K562 (cell line): ENCODE measurements at regions not wholly inside any gene's neighbourhood (a gene's known extent, or its start where the extent isn't known, plus 50 kb on each side); places are given as distances from the start of the nearest gene placed in this dataset.

Experiments used
- C11orf30 ChIP-seq: fragments of 450-650 bp; IDR thresholded peaks from 2 replicates; pipeline ENCODE4 v1.6.1; 2016; ENCODE audit warnings: low read depth, mild to moderate bottlenecking
- CREB3 ChIP-seq: fragments of 450-650 bp; conservative IDR thresholded peaks from 2 replicates; pipeline ENCODE4 v1.6.1; 2016; ENCODE audit warnings: missing genetic modification characterization, low read depth, mild to moderate bottlenecking, missing compliant biosample characterization, moderate library complexity
- ERF ChIP-seq: fragments of 450-650 bp; formaldehyde crosslinking; IDR thresholded peaks from 2 replicates; pipeline ENCODE4 v1.4.0; 2020; ENCODE audit warnings: mild to moderate bottlenecking, mixed read lengths
- HMG20B ChIP-seq: fragments of 250-450 bp; sonication (Bioruptor Pico); IDR thresholded peaks from 2 replicates; pipeline ENCODE4 v1.5.0; 2021; ENCODE audit warnings: mild to moderate bottlenecking
- KLF16 ChIP-seq: IDR thresholded peaks from 2 replicates; pipeline ENCODE4 v1.6.1; 2016; ENCODE audit warnings: antibody characterized with exemption
- MAFK ChIP-seq: IDR thresholded peaks from 2 replicates; pipeline ENCODE4 v1.6.1; 2011; ENCODE audit warnings: low read length, improper control_type of control experiment
- MBD1 ChIP-seq: fragments of 250-450 bp; sonication (Bioruptor Pico); IDR thresholded peaks from 2 replicates; pipeline ENCODE4 v1.8.0; 2022; ENCODE audit warnings: inconsistent platforms
- MEIS2 ChIP-seq: fragments of 450-650 bp; IDR thresholded peaks from 2 replicates; pipeline ENCODE4 v1.6.1; 2014; ENCODE audit warnings: mild to moderate bottlenecking; ENCODE audit not compliant: partially characterized antibody
- NCOA4 ChIP-seq: fragments of 450-650 bp; IDR thresholded peaks from 2 replicates; pipeline ENCODE4 v1.6.1; 2018; ENCODE audit warnings: mild to moderate bottlenecking; ENCODE audit not compliant: partially characterized antibody
- NFIX ChIP-seq: fragments of 250-450 bp; sonication (Bioruptor Pico); IDR thresholded peaks from 2 replicates; pipeline ENCODE4 v1.4.0; 2020; ENCODE audit warnings: low read depth, mild to moderate bottlenecking, moderate library complexity
- POU5F1 ChIP-seq: fragments of 150-350 bp; IDR thresholded peaks from 2 replicates; pipeline ENCODE4 v1.6.1; 2014; ENCODE audit warnings: borderline replicate concordance, low read length, low read depth, mild to moderate bottlenecking; ENCODE audit not compliant: partially characterized antibody
- RBM14 ChIP-seq: fragments of 200-400 bp; formaldehyde crosslinking; IDR thresholded peaks from 2 replicates; pipeline ENCODE4 v1.6.1; 2018; ENCODE audit warnings: low read depth, mild to moderate bottlenecking, low read length, moderate library complexity, borderline replicate concordance; ENCODE audit not compliant: insufficient read depth
- TFAM ChIP-seq: fragments of 250-450 bp; sonication (Bioruptor Pico); conservative IDR thresholded peaks from 2 replicates; pipeline ENCODE4 v1.5.0; 2021; ENCODE audit warnings: mild to moderate bottlenecking, moderate library complexity
- TFAP4 ChIP-seq: sonication (generic); formaldehyde crosslinking; IDR thresholded peaks from 2 replicates; pipeline ENCODE4 v1.8.0; 2022; ENCODE audit warnings: missing genetic modification reagents, mild to moderate bottlenecking, moderate library complexity, borderline replicate concordance
- TGIF2 ChIP-seq: sonication (generic); formaldehyde crosslinking; IDR thresholded peaks from 2 replicates; pipeline ENCODE4 v1.8.1; 2022; ENCODE audit warnings: mild to moderate bottlenecking, missing genetic modification reagents, moderate library complexity
- U2AF2 ChIP-seq: fragments of 200-400 bp; formaldehyde crosslinking; optimal IDR thresholded peaks from 2 replicates; pipeline ENCODE3; 2017; ENCODE audit warnings: low read depth, mild to moderate bottlenecking, low read length
- USF2 ChIP-seq: sonication (generic); formaldehyde crosslinking; IDR thresholded peaks from 2 replicates; pipeline ENCODE4 v1.5.0; 2020; ENCODE audit warnings: missing genetic modification reagents
- WHSC1 ChIP-seq: IDR thresholded peaks from one replicate; pipeline ENCODE4 v1.6.1; 2012; ENCODE audit warnings: low read length, control low read depth, inconsistent platforms
- ZNF124 ChIP-seq: sonication (generic); formaldehyde crosslinking; IDR thresholded peaks from 2 replicates; pipeline ENCODE4 v1.8.1; 2022; ENCODE audit warnings: missing genetic modification reagents
- ZNF507 ChIP-seq: conservative IDR thresholded peaks from 2 replicates; pipeline ENCODE4 v1.6.1; 2017; ENCODE audit warnings: missing genetic modification characterization, missing compliant biosample characterization
- ZNF644 ChIP-seq: fragments of 200-800 bp; sonication (Bioruptor generic); IDR thresholded peaks from 2 replicates; pipeline ENCODE4 v1.6.1; 2016; ENCODE audit warnings: low read depth, missing genetic modification characterization, missing compliant biosample characterization
- TF ChIP-seq, protein P1 (sequence below), 2 experiments: fragments of 450-650 bp; conservative IDR thresholded peaks; 2 replicates each; pipeline ENCODE4 v1.6.1; 2017; ENCODE audit warnings: mild to moderate bottlenecking in 2 of 2, moderate library complexity in 2 of 2

GRCh38 chr2:64751286-64752260 lies 97.9 kb upstream of the SERTAD2 start (continued):
- TF ChIP-seq, protein P1, sequence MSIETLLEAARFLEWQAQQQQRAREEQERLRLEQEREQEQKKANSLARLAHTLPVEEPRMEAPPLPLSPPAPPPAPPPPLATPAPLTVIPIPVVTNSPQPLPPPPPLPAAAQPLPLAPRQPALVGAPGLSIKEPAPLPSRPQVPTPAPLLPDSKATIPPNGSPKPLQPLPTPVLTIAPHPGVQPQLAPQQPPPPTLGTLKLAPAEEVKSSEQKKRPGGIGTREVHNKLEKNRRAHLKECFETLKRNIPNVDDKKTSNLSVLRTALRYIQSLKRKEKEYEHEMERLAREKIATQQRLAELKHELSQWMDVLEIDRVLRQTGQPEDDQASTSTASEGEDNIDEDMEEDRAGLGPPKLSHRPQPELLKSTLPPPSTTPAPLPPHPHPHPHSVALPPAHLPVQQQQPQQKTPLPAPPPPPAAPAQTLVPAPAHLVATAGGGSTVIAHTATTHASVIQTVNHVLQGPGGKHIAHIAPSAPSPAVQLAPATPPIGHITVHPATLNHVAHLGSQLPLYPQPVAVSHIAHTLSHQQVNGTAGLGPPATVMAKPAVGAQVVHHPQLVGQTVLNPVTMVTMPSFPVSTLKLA (conservative IDR thresholded peaks at IDR 0.05) = peak; percentile 31 to 73; a peak in 1 of 4 replicates
- TF ChIP-seq ZNF124 (CRISPR knock-in tag) (no peak), ERF (CRISPR knock-in tag) (no peak; the same call in 1 of the 2 replicates), TFAM (CRISPR knock-in tag) (no peak), CREB3 (tag) (no peak; the same call in 1 of the 2 replicates), HMG20B (no peak), MEIS2 (peak; percentile 87), POU5F1 (no peak), TFAP4 (peak; percentile 73), WHSC1 (no peak), C11orf30 (no peak), RBM14 (no peak), TGIF2 (no peak), KLF16 (no peak), ZNF644 (tag) (no peak), ZNF507 (tag) (no peak), NFIX (CRISPR knock-in tag) (no peak; the same call in 1 of the 2 replicates), MAFK (no peak), NCOA4 (no peak), USF2 (no peak), U2AF2 (no peak), MBD1 (CRISPR knock-in tag) (no peak)
